ENCODE measurements at regions not wholly inside any gene's neighbourhood (a gene's known extent, or its start where the extent isn't known, plus 50 kb on each side); places are given as distances from the start of the nearest gene placed in this dataset.

GRCh38 chr2:51208521-51208920 lies 176.6 kb upstream of the NRXN1 start:
- TF ChIP-seq CTCF (IDR thresholded peaks at IDR 0.05; ENCODE audit: poor library complexity) (no peak), EZH2 (IDR thresholded peaks at IDR 0.05; ENCODE audit: borderline replicate concordance) (no peak), EZH2phosphoT487 (IDR thresholded peaks at IDR 0.05; ENCODE audit: low read depth, severe bottlenecking, unreplicated experiment) (no peak)
